ENCODE measurements at regions not wholly inside any gene's neighbourhood (a gene's known extent, or its start where the extent isn't known, plus 50 kb on each side); places are given as distances from the start of the nearest gene placed in this dataset.

DNA sequence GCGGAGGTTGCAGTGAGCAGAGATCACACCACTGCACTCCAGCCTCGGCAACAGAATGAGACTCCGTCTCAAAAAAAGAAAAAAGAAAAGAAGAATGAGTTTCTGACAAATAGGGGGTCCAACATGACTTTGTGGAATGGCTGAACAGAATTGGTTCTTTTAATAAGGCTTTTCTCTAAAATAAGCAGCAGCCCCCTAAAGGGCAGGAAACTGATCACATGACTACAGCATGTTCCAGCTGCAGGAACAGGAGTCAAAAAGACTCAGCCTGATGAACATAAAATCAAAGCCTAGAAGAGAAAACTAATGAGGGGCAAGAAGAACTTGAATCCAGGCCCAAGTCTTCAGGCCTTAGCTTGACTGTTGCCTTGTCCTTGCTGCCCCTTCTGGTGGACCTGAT lies 89.7 kb upstream of the ARRDC4 start:
- Histone ChIP-seq H3K27ac (ENCODE audit: extremely low read length, insufficient read depth, low read length) (no peak overlapping the region), H3K4me1 (ENCODE audit: insufficient read depth, low read length) (no peaks in the 10 kb centered on the region), H3K9ac (ENCODE audit: insufficient read depth, low read depth, low read length) (no peak overlapping the region), H3K36me3 (replicated peaks in 1 of 2; ENCODE audit: control insufficient read depth in 1 of 2, insufficient read depth in 2 of 2, low read length in 2 of 2) (no peaks in the 10 kb centered on the region), H3K27me3 (ENCODE audit: control insufficient read depth in 1 of 2, insufficient read depth in 2 of 2, low read length in 2 of 2) (no peaks in the 10 kb centered on the region), H2AFZ (ENCODE audit: low read length) (no peak overlapping the region), H3K79me2 (ENCODE audit: insufficient read depth, low read length) (no peaks in the 10 kb centered on the region), H4K20me1 (ENCODE audit: insufficient read depth, low read length) (no peaks in the 10 kb centered on the region), H3K4me2 (ENCODE audit: low read depth, low read length) (no peak overlapping the region), H3K9me3 (ENCODE audit: low read length) (no peaks in the 10 kb centered on the region), H3K4me3 (replicated peaks in 1 of 3; ENCODE audit: insufficient read depth in 1 of 3, low read depth in 2 of 3, low read length in 3 of 3) (no peak overlapping the region)
- POLR2A ChIA-PET = no interaction called here
- FAIRE-seq (no peak), ATAC-seq (no peak), DNase-seq (ENCODE audit: low spot score) (no peak)
- TF ChIP-seq LCORL (IDR thresholded peaks at IDR 0.05) (no peak), LCORL (CRISPR knock-in tag; IDR thresholded peaks at IDR 0.05) (no peak), FOSL2 (CRISPR knock-in tag; IDR thresholded peaks at IDR 0.05) (no peak), YEATS2 (CRISPR knock-in tag; IDR thresholded peaks at IDR 0.05; ENCODE audit: borderline replicate concordance) (no peak), NPAS2 (CRISPR knock-in tag; IDR thresholded peaks at IDR 0.05; ENCODE audit: borderline replicate concordance) (no peak), ATAD3A (CRISPR knock-in tag; IDR thresholded peaks at IDR 0.05) (no peak), ZNF720 (CRISPR knock-in tag; IDR thresholded peaks at IDR 0.05) (no peak), MAFK (conservative IDR thresholded peaks at IDR 0.05 in 1 of 2, IDR thresholded peaks at IDR 0.05 in 1 of 2; ENCODE audit: low read length in 2 of 2) (no peak), MED8 (CRISPR knock-in tag; IDR thresholded peaks at IDR 0.05; ENCODE audit: insufficient replicate concordance) (no peak), SKI (IDR thresholded peaks at IDR 0.05; ENCODE audit: partially characterized antibody) (no peak), ZNF253 (CRISPR knock-in tag; IDR thresholded peaks at IDR 0.05; ENCODE audit: borderline replicate concordance) (no peak), SMAD9 (CRISPR knock-in tag; IDR thresholded peaks at IDR 0.05) (no peak), CCDC6 (CRISPR knock-in tag; IDR thresholded peaks at IDR 0.05) (no peak), ZSCAN9 (CRISPR knock-in tag; IDR thresholded peaks at IDR 0.05; ENCODE audit: borderline replicate concordance) (no peak), RARA (CRISPR knock-in tag; IDR thresholded peaks at IDR 0.05) (no peak)
- TF ChIP-seq, protein P1, sequence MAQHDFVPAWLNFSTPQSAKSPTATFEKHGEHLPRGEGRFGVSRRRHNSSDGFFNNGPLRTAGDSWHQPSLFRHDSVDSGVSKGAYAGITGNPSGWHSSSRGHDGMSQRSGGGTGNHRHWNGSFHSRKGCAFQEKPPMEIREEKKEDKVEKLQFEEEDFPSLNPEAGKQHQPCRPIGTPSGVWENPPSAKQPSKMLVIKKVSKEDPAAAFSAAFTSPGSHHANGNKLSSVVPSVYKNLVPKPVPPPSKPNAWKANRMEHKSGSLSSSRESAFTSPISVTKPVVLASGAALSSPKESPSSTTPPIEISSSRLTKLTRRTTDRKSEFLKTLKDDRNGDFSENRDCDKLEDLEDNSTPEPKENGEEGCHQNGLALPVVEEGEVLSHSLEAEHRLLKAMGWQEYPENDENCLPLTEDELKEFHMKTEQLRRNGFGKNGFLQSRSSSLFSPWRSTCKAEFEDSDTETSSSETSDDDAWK (CRISPR knock-in tag; IDR thresholded peaks at IDR 0.05) = no peak
- BruUV-seq (replicated peaks) = no TSS peak
- 24% methylated on average over 3 of the region's 3 CpGs for WGBS (ENCODE audit: low lambda C conversion rate)
- in situ Hi-C loops (cut with HindIII; ENCODE audit: extremely low pct_ligation_motif_present, low pct_unique_long_range_greater_than_20kb) (no loop called here), intact Hi-C loops (cut with micrococcal nuclease; ENCODE audit: unreplicated experiment) (no loop called here)
- CTCF ChIA-PET (ENCODE audit: low intra/inter-chr PET ratio, low total read pairs) = no interaction called here

Data from HepG2 (cell line).